HFFc6 (cell line): ENCODE measurements at regions not wholly inside any gene's neighbourhood (a gene's known extent, or its start where the extent isn't known, plus 50 kb on each side); places are given as distances from the start of the nearest gene placed in this dataset.

Experiments used
- DNase-seq: peaks from one replicate; pipeline ENCODE4 v3.0.0-alpha.2; 2018
- H3K27ac Mint-ChIP-seq: 2 replicates; pipeline ENCODE4 v1.8.0; 2020; ENCODE audit warnings: mild to moderate bottlenecking, mixed read lengths
- H3K27me3 Mint-ChIP-seq: 2 replicates; pipeline ENCODE4 v1.8.0; 2021; ENCODE audit warnings: mild to moderate bottlenecking, moderate library complexity, mixed read lengths; ENCODE audit not compliant: insufficient read depth
- H3K36me3 Mint-ChIP-seq: 2 replicates; pipeline ENCODE4 v1.8.0; 2021; ENCODE audit warnings: low read depth, mixed read lengths
- H3K4me1 Mint-ChIP-seq: 2 replicates; pipeline ENCODE4 v1.8.0; 2020; ENCODE audit warnings: low read depth, mixed read lengths
- H3K4me3 Mint-ChIP-seq: 2 replicates; pipeline ENCODE4 v1.8.0; 2020; ENCODE audit warnings: mild to moderate bottlenecking, moderate library complexity, mixed read lengths
- H3K9me3 Mint-ChIP-seq: 2 replicates; pipeline ENCODE4 v1.8.0; 2020; ENCODE audit warnings: mild to moderate bottlenecking, mixed read lengths
- CTCF ChIP-seq: fragments of 200-600 bp; sonication (generic); IDR thresholded peaks from 2 replicates; pipeline ENCODE4 v1.5.0; 2021; ENCODE audit warnings: antibody characterized with exemption, mild to moderate bottlenecking

- H3K27ac Mint-ChIP-seq, result peak overlapping the region; percentile 54
Measured at GRCh38 chr7:116340201-116340847, 130.0 kb downstream of the TES start.

GRCh38 chr7:116340943-116341907, 130.9 kb downstream of the TES start:
- 0 out of 2 replicates have a peak overlapping the region, but pooled peaks have one; percentile 47 for H3K4me3 Mint-ChIP-seq
- no peaks in the 10 kb centered on the region for H3K27me3 Mint-ChIP-seq
- H3K27ac Mint-ChIP-seq, result peak overlapping the region; percentile 54
- 0 out of 2 replicates have a peak, but pooled peaks cover under 1% of the 10 kb centered on the region for H3K9me3 Mint-ChIP-seq
- H3K4me1 Mint-ChIP-seq, result peaks cover 43% of the 10 kb centered on the region
- peak; percentile 61 for TF ChIP-seq CTCF
- H3K36me3 Mint-ChIP-seq, result peaks cover 6% of the 10 kb centered on the region; the same call in 1 of the 2 replicates
- DNase-seq, result no peak

More at GRCh38 chr7:116340201-116340847, 130.0 kb downstream of the TES start:
- no peak for TF ChIP-seq CTCF
- Mint-ChIP-seq H3K27me3 (no peaks in the 10 kb centered on the region), H3K9me3 (no peaks in the 10 kb centered on the region), H3K4me1 (peaks cover 47% of the 10 kb centered on the region), H3K36me3 (peaks cover 6% of the 10 kb centered on the region; the same call in 1 of the 2 replicates), H3K4me3 (peak overlapping the region; percentile 47)
- peak; percentile 30 for DNase-seq

- no peak for TF ChIP-seq CTCF
- no peak for DNase-seq
- Mint-ChIP-seq H3K36me3 (peaks cover 12% of the 10 kb centered on the region), H3K9me3 (peaks cover 3% of the 10 kb centered on the region; the same call in 1 of the 2 replicates), H3K4me3 (no peak overlapping the region), H3K27ac (no peak overlapping the region; the same call in 1 of the 2 replicates), H3K4me1 (peaks cover 42% of the 10 kb centered on the region), H3K27me3 (no peaks in the 10 kb centered on the region)
Measured at GRCh38 chr7:116342125-116342524, 131.8 kb downstream of the TES start.

- Mint-ChIP-seq H3K4me3 (no peak overlapping the region), H3K27me3 (no peaks in the 10 kb centered on the region), H3K36me3 (peaks cover 25% of the 10 kb centered on the region), H3K27ac (no peak overlapping the region), H3K4me1 (peaks cover 15% of the 10 kb centered on the region), H3K9me3 (peaks cover 8% of the 10 kb centered on the region; the same call in 1 of the 2 replicates)
- no peak for DNase-seq
- no peak for TF ChIP-seq CTCF
Measured at GRCh38 chr7:116347151-116347832, 137.0 kb downstream of the TES start.

GRCh38 chr7:116348346-116348745, 138.0 kb downstream of the TES start:
- TF ChIP-seq CTCF, result no peak
- Mint-ChIP-seq H3K4me1 (peaks cover 13% of the 10 kb centered on the region), H3K27ac (no peak overlapping the region), H3K9me3 (peaks cover 8% of the 10 kb centered on the region; the same call in 1 of the 2 replicates), H3K36me3 (peaks cover 22% of the 10 kb centered on the region), H3K4me3 (no peak overlapping the region), H3K27me3 (no peaks in the 10 kb centered on the region)
- no peak for DNase-seq
